GM19468 (cell line): ENCODE measurements at regions not wholly inside any gene's neighbourhood (a gene's known extent, or its start where the extent isn't known, plus 50 kb on each side); places are given as distances from the start of the nearest gene placed in this dataset.
"Not testable (repeated sequence)": the region's sequence is repeated elsewhere in the genome, so short reads cannot be mapped to it uniquely, and the experiment has no call there.

Source experiments
- ATAC-seq: cut with Tn5 transposase; IDR thresholded peaks from one replicate; pipeline ENCODE4 v1.9.1; 2021; ENCODE audit warnings: mild to moderate bottlenecking, moderate library complexity, moderate number of reproducible peaks; ENCODE audit not compliant: unreplicated experiment; ENCODE audit errors: extremely low read depth

DNA sequence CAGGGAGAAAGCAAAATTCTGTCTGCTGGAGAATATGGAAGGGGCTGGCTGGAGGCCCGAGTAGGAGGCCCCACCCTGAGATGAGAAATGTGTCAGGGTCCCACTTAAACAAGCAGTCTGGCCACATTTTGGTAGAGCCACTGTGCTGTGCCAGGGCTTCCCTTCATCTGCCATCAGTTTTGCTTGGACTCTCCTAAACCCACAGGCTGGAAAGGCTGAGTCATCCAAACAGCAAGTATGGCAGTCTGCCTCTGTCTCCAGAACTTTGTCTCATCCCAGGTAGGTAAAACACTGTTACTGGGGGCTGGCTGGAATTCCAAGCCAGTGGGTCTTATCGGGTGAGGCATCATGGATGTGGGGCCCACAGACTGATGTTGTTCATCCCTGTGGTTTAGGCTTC lies 1390.6 kb downstream of the UQCRFS1 start:
- no peak for ATAC-seq

DNA sequence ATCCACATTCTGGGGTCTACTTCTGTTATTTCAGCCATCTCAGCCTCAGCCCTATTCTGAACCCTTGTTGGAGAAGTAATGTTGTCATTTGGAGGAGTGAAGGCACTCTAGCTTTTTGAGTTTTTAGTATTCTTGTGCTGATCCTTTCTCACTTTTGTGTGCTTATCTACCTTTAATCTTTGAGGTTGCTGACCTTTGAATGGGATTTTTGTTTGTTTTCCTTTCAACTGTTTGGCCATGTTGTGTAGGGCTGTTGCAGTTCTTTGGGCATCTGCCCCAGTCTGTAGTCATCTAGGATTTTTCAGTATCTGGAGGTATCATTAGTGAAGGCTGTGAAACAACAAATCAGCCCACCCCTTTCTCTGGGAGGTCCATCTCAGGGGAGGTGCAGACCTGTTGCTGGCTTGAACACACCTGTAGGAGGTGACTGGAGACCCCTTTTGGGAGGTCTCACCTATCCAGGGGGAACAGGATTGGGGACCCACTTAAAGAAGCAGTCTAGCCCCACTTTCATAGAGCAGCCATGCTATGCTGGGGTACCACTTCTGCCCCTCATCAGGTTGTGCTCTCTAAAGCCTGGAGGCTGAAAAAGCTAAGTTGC lies 1391.4 kb downstream of the UQCRFS1 start:
- no peak for ATAC-seq

DNA sequence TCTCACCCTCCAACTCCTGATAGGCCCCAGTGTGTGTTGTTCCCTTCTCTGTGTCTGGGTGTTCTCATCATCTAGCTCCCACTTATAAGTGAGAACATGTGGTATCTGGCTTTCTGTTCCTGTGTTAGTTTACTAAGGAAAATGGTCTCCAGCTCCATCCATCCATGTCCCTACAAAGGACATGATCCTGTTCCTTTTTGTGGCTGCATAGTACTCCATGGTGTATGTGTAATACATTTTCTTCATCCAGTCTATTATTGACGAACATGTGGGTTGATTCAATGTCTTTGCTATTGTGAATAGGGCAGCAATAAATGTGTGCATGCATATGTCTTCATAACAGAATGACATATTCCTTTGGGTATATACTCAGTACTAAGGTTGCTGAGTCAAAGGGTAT lies 1397.0 kb downstream of the UQCRFS1 start:
- ATAC-seq: no peak

DNA sequence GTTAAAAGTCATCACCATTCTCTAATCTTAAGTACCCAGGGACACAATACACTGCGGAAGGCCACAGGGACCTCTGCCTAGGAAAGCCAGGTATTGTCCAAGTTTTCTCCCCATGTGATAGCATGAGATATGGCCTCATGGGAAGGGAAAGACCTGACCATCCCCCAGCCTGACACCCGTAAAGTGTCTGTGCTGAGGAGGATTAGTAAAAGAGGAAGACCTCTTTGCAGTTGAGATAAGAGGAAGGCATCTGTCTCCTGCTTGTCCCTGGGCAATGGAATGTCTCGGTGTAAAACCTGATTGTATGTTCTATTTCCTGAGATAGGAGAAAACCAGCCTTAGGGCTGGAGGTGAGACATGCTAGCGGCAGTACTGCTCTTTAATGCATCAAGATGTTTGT lies 1398.1 kb downstream of the UQCRFS1 start:
- ATAC-seq: not testable (repeated sequence)

DNA sequence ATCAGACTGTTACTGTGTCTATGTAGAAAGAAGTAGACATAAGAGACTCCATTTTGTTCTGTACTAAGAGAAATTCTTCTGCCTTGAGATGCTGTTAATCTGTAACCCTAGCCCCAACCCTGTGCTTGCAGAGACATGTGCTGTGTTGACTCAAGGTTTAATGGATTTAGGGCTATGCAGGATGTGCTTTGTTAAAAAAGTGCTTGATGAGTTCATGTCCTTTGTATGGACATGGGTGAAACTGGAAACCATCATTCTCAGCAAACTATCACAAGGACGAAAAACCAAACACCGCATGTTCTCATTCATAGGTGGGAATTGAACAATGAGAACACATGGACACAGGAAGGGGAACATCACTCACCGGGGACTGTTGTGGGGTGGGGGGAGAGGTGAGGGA lies 1398.7 kb downstream of the UQCRFS1 start:
- not testable (repeated sequence) for ATAC-seq

DNA sequence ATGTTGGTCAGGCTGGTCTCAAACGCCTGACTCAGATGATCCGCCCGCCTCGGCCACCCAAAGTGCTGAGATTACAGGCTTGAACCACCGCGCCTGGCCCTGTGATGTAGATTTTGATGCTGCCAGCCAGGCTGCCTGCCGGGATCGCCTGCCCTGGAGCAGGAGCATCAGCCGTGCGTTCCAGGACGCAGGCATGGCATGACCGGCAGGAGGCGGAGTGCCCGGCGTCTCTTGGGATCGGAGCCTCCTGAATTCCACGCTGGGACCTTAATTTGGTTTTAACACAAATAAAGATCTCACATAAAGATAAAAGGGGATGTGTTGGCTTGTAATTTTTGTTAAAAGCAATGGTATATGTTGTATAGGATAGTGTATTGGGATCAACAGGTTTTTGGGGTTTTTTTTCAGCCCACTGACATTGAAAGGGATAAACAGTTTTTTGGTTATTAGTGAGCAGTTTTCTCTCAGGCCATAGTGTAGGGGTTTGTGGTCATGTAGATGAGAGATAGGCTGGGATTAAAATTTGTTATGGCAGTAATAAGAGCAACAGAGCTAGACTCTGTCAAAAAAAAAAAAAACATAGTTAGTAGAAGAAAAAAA lies 1406.4 kb downstream of the UQCRFS1 start:
- no peak for ATAC-seq

DNA sequence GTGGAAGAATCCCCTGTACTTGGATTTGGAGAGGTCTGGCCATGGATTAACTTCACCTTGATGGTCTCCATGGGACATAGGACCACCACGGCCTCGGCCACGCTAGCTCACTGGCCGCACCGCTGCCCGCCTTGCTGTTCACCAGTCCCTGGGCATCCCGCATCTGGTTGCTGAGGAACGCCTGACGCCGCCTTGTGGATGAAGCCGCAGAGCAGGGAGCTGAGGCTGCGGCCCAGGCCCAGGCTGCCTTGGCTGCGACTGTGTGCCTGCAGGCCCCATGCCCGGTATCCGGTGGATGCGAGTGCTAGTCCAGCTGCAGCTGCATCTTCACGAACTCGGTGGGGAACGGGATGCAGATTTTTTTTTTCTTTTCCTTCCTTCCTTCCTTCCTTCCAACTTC lies 1407.1 kb downstream of the UQCRFS1 start:
- no peak for ATAC-seq

DNA sequence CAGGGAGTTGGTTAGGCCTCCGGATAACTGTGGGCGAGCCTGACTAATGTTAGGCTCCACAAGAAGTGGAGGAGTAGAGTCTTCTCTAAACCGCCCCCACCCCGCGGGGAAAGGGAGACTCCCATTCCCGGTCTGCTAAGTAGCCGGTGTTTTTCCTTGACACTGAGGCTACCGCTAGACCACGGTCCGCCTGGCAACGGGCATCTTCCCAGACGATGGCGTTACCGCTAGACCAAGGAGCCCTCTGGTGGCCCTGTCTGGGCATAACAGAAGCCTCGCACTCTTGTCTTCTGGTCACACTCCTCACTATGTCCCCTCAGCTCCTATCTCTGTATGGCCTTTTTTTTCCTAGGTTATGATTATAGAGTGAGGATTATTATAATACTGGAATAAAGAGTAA lies 1410.7 kb downstream of the UQCRFS1 start:
- not testable (repeated sequence) for ATAC-seq

DNA sequence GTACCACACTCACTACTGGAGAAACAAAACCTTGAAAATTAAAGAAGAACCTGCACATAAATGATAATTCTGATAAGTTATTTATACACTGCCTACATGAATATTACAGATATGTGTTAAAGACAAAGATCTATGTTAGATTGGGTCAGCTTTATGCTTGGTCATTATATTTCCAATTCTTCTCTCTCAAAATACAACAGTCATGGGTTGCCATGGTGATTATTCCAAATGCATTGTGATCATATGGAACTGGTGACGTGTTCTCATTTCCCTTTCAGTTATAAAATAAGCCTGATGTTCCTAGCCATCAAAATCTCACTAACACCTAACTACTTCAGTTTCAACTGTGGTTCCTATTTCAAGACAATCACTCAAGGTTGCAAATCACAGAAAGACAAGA lies 1416.4 kb downstream of the UQCRFS1 start:
- no peak for ATAC-seq

DNA sequence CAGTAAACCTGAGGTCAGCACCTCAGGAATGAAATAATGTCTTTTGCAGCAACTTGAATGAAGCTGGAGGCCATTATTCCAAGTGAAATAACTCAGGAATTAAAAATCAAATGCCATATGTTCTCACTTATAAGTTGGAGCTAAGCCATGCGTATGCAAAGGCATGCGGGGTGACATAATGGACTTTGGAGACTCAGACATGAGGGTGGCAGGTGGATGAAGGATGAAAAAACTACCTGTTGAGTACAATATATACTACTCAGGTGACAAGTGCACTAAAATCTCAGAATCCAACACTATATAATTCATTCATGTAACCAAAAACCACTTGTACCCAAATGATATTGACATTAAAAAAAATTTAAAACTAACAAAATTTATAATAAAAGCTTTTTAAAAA lies 1416.9 kb downstream of the UQCRFS1 start:
- ATAC-seq: no peak

DNA sequence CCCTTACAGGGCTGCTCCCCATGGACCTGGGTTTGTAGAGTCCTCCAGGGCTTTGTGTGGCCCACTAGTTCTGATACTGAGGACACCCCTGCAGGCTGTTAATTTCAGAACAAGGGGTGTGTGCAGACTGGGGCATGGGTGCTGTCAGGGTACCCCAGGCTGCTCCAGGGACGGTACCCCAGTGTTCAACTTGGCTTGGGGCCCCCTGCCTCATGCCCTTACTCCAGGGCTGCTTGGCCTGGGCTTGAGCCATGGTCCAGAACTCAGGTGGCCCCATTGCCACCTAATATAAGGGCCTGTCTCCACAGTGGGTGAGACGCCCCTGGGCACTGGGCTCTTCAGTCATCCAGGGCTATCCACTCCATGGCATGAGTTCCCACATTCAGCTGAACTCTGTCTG lies 1417.6 kb downstream of the UQCRFS1 start:
- no peak for ATAC-seq

DNA sequence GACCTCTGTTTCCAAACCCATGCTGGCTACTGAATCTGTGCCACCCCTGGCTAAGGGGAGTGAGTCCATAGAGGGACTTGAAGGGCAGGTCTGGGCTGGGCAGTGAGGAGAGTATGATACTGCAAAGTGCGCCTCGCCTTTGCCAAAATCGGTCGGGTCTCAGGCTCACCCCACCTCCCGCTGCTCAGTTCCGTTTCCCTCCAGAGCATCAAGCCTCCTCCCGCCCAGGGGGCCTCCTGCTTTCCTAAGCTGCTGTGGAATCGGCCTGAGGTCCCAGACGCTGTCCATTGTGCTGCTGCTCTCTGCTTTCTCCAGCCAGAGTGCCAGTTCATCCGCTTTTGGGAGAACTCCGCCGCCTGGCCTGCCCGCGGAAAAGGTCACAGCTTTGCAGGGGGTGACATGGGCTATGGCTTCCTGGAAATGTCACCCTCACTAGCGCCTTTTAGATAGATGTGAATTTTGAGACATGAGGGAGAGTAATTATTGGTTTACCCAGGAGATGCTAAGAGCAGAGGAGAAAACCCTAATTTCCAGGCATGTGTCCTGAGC lies 1418.4 kb downstream of the UQCRFS1 start:
- no peak for ATAC-seq

DNA sequence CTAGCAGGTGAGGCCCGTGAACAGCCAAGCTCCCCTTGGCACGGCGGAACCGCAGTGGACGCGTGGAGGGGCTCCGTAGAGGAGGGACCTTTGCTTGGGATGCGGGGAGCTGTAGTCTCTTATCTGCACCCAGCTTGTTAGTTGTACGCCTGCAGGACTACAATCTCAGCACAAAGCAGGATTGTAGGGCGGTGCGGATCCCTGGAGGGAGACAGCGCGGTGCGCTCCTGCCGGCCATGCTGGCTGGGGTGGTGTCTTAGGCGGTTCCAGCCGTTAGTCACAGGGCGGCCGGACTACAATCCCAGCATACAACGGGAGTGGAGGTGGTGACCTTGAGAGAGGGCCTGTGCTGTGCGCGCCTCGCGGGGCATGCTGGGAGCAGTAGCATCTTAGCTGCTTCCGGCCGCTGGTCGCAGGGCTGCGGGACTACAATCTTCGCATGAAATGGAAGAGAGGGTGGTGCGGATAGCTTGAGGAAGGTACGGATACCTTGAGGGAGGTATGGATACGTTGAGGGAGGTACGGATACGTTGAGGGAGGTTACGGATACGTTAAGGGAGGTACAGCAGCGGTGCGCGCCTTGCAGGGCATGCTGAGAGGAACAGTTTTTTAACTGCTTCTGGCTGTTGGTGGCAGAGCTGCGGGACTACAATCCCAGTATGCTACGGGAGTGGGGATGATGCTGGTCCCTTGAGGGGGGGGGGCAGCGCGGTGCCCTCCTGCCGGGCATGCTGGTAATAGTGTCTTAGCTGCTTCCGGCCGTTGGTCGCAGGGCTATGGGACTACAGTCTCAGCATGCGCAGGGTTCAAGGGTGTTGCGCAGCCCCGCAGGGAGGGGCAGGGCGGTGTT lies 1419.1 kb downstream of the UQCRFS1 start:
- ATAC-seq: peak; percentile 78

DNA sequence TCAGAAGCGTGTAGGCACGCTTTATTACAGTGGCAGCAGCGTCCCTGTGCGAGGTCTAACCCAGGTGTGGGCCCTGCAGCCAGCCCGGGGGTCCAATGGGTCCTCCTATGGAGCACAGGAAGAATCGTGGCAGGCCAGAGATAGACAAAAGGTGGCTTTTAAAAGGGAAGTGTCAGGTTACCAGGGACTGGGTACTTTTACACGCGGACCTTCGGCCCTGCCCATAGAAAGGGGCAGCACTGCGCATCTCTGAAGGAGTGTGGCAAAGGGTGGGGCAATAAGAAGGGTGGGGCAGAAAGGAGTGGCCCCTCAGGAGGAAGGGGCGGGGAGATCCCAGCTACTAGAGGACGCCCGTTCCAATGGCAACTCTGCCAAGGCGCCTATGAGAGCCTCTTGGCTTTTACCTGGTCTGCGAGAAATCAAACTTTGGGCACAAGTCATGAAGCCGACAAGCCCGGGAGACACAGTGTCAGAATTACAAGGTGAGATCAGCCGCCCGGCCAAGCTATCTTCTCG lies 1419.8 kb downstream of the UQCRFS1 start:
- ATAC-seq: peak; percentile 61

DNA sequence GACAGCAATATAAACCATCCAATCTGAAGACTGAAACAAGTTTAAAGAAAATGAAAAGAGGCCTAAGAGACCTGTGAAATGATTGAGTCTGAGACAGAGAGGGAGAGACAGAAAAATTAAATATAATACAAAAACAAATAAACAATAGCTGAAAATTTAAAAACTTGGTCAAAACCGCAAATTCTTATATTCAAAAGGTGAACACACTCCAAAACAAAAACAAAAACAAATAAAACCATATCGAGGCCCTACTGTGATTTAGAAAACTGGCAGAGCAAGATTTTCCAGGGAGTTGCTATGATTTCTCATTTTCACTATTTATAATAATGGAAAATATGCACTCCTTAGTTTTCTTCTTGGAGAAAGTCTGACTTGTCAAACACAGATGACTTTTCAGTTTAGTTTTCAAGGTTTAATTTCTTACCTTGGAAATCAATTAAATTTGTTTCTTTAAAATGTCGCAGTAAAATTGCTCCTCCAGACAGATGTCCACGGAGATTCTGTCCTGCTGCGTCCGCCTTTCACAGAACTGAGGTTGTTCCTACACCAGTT lies 1420.3 kb downstream of the UQCRFS1 start:
- ATAC-seq: no peak

DNA sequence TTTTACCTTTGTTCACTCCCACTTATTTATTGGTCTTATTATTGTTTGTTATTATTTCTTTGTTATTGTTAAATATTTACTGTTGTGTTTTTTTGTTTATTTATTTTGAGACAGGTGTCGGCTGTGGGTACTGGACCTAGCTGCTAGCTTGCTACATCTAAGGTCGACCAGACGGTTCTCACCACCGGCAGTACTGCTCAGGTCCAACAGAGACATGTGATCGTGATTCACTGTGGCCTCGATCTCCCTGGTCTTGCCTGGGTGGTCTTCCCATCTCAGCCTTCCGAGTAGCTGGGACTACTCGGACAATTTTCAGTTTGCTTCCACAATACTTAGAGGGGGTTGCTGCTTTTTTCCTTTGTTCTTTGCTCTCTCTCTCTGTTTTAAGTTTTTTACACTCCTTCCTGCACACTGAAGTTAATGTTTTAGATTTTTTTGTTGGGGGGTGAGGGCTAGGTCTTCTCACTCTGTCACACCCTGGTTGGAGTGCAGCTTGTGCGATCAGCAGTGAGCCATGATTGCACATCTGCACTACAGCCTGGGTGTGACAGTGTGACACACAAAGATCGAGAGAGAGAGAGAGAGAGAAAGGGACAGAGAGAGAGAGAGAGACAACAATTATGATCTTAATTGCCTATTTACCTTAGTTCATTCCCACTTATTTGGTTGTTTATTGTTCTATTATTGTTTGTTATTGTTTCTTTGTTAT lies 1432.4 kb downstream of the UQCRFS1 start:
- ATAC-seq: no peak

DNA sequence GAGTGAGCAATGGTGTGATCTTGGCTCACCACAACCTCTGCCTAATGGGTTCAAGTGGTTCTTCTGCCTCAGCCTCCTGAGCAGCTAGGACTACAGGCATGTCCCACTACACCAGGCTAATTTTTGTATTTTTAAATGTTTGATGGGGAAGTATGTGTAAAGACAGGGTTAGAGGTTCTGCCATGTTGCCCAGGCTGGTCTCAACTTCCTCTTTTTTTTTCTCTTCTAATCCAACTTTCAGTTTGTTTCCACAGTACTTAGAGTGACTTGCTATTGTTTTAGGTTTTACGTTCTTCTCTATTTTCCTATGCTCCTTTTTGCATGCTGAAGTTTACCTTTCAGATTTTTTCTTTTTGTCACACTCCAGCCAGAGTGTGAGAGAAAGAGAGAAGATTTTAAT lies 1433.0 kb downstream of the UQCRFS1 start:
- ATAC-seq: no peak

DNA sequence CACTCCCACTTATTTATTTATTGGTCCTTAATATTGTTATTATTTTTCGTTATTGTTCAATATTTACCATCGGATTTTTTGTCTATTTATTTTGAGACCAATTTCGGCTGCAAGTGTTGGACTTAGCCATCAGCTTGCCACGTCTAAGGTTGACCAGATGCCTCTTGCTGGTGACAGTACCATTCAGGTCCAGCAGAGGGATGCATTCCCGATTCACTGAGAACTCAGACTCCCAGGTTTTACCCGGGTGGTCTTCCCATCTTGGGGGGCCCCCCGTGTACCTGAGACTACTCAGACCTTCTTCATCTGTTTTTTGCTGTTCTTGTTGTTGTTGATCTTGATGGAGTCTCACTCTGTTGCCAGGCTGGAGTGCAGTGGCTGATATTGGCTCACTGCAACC lies 1435.2 kb downstream of the UQCRFS1 start:
- no peak for ATAC-seq

DNA sequence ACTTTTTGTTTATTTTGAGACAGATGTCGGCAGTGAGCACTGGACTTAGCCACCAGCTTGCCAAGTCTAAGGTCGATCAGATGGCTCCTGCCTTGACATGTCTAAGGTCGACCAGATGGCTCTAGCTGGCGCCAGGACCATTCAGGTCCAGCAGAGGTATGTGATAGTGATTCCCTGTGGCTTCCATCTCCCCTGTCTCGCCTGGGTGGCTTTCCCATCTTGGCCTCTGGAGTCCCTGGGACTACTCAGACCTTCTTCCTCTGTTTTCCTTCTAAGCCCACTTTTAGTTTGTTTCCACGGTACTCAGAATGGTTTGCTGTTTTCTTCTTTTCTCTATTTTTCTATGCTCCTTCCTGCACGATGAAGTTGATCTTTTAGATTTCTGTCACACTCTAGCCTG lies 1435.7 kb downstream of the UQCRFS1 start:
- ATAC-seq: no peak

DNA sequence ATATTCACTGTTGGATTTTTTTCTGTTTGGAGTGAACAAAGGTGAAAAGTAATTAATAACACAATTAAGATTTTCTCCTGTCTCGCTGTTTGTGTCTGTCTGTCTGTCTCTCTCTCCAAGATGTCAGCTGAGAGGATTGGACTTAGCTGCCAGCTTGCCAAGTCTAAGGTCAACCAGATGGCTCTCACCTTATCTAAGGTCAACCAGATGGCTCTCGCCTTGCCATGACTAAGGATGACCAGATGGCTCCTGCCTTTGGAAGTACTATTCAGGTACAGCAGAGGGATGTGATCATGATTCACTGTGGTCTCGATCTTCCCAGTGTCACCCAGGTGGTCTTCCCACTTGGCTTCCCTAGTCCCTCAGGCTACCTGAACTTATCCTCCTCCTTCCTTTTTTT lies 1436.4 kb downstream of the UQCRFS1 start:
- no peak for ATAC-seq
